Pancreas (tissue), 10 donors: ENCODE measurements at regions not wholly inside any gene's neighbourhood (a gene's known extent, or its start where the extent isn't known, plus 50 kb on each side); places are given as distances from the start of the nearest gene placed in this dataset.

Experiments
- ATAC-seq, 4 donors: fragments of 200-7000 bp; cut with Tn5 transposase; one replicate each; pipeline versions ENCODE4 v1.8.0 to v1.9.1; 2020; ENCODE audit warnings: mild to moderate bottlenecking in 4 of 4, moderate library complexity in 4 of 4
- DNase-seq, 6 donors: peaks; one replicate each; pipeline ENCODE4 v3.0.0-alpha.2; 2020
- FAIRE-seq: peaks from 2 replicates; lab custom pipeline; 2012; peaks lifted over from hg19 to GRCh38; lab: Jason Lieb, UNC
- H3K27ac ChIP-seq, 4 donors: fragments of 200-600 bp; sonication (generic); 1 replicate in 3 of 4; 2 replicates in 1 of 4; pipeline versions ENCODE4 v1.5.0 to v1.8.0; 2020
- H3K27me3 ChIP-seq, 4 donors: fragments of 200-600 bp; one replicate each; pipeline ENCODE4 v1.8.0; 2021
- H3K36me3 ChIP-seq, 3 donors: fragments of 200-600 bp; sonication (generic) in 1 of 3; one replicate each; pipeline versions ENCODE4 v1.5.0 to v1.8.0; 2020 to 2021
- H3K4me1 ChIP-seq, 3 donors: fragments of 200-600 bp; one replicate each; pipeline ENCODE4 v1.8.0; 2021
- H3K4me3 ChIP-seq, 4 donors: fragments of 200-600 bp; sonication (generic) in 2 of 4; one replicate each; pipeline versions ENCODE4 v1.5.0 to v1.8.0; 2020 to 2021
- H3K9me3 ChIP-seq, 4 donors: fragments of 200-600 bp; one replicate each; pipeline ENCODE4 v1.8.0; 2021
- CTCF ChIP-seq, 4 donors: fragments of 200-600 bp; sonication (generic) in 3 of 4; IDR thresholded peaks; one replicate each; pipeline versions ENCODE4 v1.5.0 to v1.8.0; 2021; ENCODE audit warnings: antibody characterized with exemption in 4 of 4
- WGBS, 2 donors: extraction: QIAGEN DNeasy Blood & Tissue Kit; methylation state at CpG; one replicate each; pipeline ENCODE4 v1.1.7; 2013; 5-methylcytosine and 5-hydroxymethylcytosine counted together
- intact Hi-C, 3 donors: fragments of 100-400 bp; cut with DNase I; formaldehyde crosslinking; loops; one replicate each; pipeline versions ENCODE4 v1.11.1 to v1.14.2; 2022
- donor health status: healthy with polysubstance abuse.
- donor health status: DM: no; HTN: no; CAD: no; lungs with moderate emphysema.
- donor health status: DM: no; HTN: no; CAD: no.
- donor health status: control.
- donor health status: control.
- donor health status: Bipolar disorder and iron deficiency.
- donor health status: DM: yes; HTN: yes; CAD: no.
- donor health status: DM: no; HTN: no; CAD: no.
- donor health status: DM: no; HTN: no; CAD: no.
- donor health status: DM: yes; HTN: yes; CAD: no.

- Histone ChIP-seq H3K27me3 (no peaks in the 10 kb centered on the region), H3K4me1 (no peaks in the 10 kb centered on the region), H3K4me3 (no peak overlapping the region), H3K9me3 (no peaks in the 10 kb centered on the region), H3K36me3 (no peaks in the 10 kb centered on the region), H3K27ac (no peak overlapping the region)
- WGBS, 2 donors: 68 to 70% methylated on average over 4 of the region's 4 CpGs
- TF ChIP-seq CTCF (IDR thresholded peaks at IDR 0.05): no peak
- DNase-seq (no peak), ATAC-seq (no peak), FAIRE-seq (no peak)
- intact Hi-C loops: no loop called here
Measured at GRCh38 chr10:63930584-63930983, 409.4 kb downstream of the REEP3 start.

- Histone ChIP-seq H3K9me3 (no peaks in the 10 kb centered on the region), H3K27ac (no peak overlapping the region), H3K27me3 (no peaks in the 10 kb centered on the region), H3K4me3 (no peak overlapping the region), H3K4me1 (no peaks in the 10 kb centered on the region), H3K36me3 (no peaks in the 10 kb centered on the region)
- intact Hi-C loops: no loop called here
- TF ChIP-seq CTCF (IDR thresholded peaks at IDR 0.05): no peak
- ATAC-seq: no peak
- no peak for DNase-seq
- 30 to 37% methylated on average over 2 of the region's 2 CpGs for WGBS, 2 donors
- no peak for FAIRE-seq
Measured at GRCh38 chr10:63935705-63936104, 414.5 kb downstream of the REEP3 start.

GRCh38 chr10:63940277-63940922 is 419.2 kb downstream of the REEP3 start:
- FAIRE-seq (no peak), DNase-seq (no peak), ATAC-seq (no peak)
- WGBS, 2 donors: 84 to 86% methylated on average over 1 of the region's 1 CpG
- Histone ChIP-seq H3K4me3 (no peak overlapping the region), H3K4me1 (no peaks in the 10 kb centered on the region), H3K36me3 (no peaks in the 10 kb centered on the region), H3K27me3 (no peaks in the 10 kb centered on the region), H3K9me3 (no peaks in the 10 kb centered on the region), H3K27ac (no peak overlapping the region)
- intact Hi-C loops: no loop called here
- no peak for TF ChIP-seq CTCF (IDR thresholded peaks at IDR 0.05)

DNA sequence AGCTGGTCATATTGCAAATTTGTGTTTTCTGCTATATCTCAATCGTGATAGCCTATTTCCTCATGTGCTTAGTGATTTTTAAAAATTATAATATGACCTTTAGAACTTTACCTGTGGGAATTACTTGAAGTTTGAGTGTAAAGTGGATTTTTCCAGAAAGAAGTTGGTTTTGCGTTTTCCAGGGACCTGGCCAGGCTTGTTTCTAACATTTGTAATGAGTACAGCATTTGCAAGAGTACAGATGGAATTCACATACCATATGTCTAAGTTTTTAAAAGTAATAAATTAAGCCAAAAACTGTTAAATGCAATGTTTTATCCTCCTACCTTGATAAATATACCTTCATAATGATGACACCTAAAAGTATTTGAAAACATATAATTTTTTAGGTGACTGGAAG is 443.2 kb downstream of the REEP3 start:
- 61 to 77% methylated on average over 2 of the region's 2 CpGs for WGBS, 2 donors
- FAIRE-seq (no peak), ATAC-seq (no peak), DNase-seq (no peak)
- Histone ChIP-seq H3K36me3 (no peaks in the 10 kb centered on the region), H3K27ac (no peak overlapping the region), H3K4me3 (no peak overlapping the region), H3K4me1 (no peaks in the 10 kb centered on the region), H3K9me3 (no peaks in the 10 kb centered on the region), H3K27me3 (no peaks in the 10 kb centered on the region)
- TF ChIP-seq CTCF (IDR thresholded peaks at IDR 0.05): no peak
- intact Hi-C loops: no loop called here

DNA sequence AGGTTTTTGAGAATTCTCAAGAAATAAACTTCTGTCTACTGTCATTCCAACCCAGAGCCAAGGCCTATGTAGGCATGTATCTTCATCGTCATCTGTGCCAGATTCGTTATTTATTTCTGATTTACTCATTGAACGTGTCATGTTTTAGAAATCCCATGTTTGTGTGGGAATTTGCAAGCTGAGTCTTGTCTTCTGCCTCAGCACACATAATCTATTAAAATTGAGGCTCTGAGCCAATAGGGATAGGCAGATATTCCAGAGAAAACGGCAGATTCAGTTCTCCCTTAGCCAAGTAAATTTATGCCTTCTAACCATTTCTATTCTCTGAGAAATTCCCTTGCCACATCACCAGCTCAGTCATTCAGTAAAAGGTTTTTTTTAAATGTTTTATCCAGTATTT is 444.6 kb downstream of the REEP3 start:
- no peak for DNase-seq
- TF ChIP-seq CTCF (IDR thresholded peaks at IDR 0.05): no peak
- intact Hi-C loops: no loop called here
- Histone ChIP-seq H3K4me3 (no peak overlapping the region), H3K36me3 (no peaks in the 10 kb centered on the region), H3K27ac (no peak overlapping the region), H3K9me3 (no peaks in the 10 kb centered on the region), H3K4me1 (no peaks in the 10 kb centered on the region), H3K27me3 (no peaks in the 10 kb centered on the region)
- no peak for FAIRE-seq
- no peak for ATAC-seq
- 37 to 47% methylated on average over 4 of the region's 4 CpGs for WGBS, 2 donors
